ENCODE measurements at regions not wholly inside any gene's neighbourhood (a gene's known extent, or its start where the extent isn't known, plus 50 kb on each side); places are given as distances from the start of the nearest gene placed in this dataset.

- CTCF ChIA-PET, result no interaction called here
- no peaks in the 10 kb centered on the region for H3K4me1 Mint-ChIP-seq
- no peaks in the 10 kb centered on the region for H3K79me2 ChIP-seq (ENCODE audit: control insufficient read depth, insufficient read depth, low read length)
- no peak for ATAC-seq (ENCODE audit: low read depth)
- no peak overlapping the region for H3K9ac ChIP-seq (ENCODE audit: low read length)
- no peaks in the 10 kb centered on the region for H3K36me3 ChIP-seq (replicated peaks in 1 of 2; ENCODE audit: control extremely low read depth in 1 of 2, control insufficient read depth in 1 of 2, extremely low read depth in 1 of 2, insufficient read depth in 2 of 2, low read length in 1 of 2)
- H3K27me3 Mint-ChIP-seq, result no peaks in the 10 kb centered on the region
- POLR2A ChIA-PET, result no interaction called here
- H3K9me3 ChIP-seq (ENCODE audit: control extremely low read depth in 1 of 3, control insufficient read depth in 2 of 3, insufficient read depth in 1 of 3, low read length in 2 of 3), result peaks cover 0 to 18% (median 4%) of the 10 kb centered on the region in 3 donors
- H2AFZ ChIP-seq (ENCODE audit: insufficient read depth, low read depth, low read length, poor library complexity, severe bottlenecking), result no peak overlapping the region
- H3K4me3 Mint-ChIP-seq, result no peak overlapping the region
- DNase-seq, result no peak
- no peak overlapping the region for H3K4me3 ChIP-seq (ENCODE audit: control extremely low read depth in 1 of 5, extremely low read depth in 1 of 5, insufficient read depth in 1 of 5, low read depth in 2 of 5, low read length in 4 of 5)
- no peaks in the 10 kb centered on the region for H3K4me1 ChIP-seq (ENCODE audit: control insufficient read depth in 2 of 2, insufficient read depth in 2 of 2, low read length in 2 of 2)
- no peaks in the 10 kb centered on the region for H3K27me3 ChIP-seq (replicated peaks in 1 of 4; ENCODE audit: control extremely low read depth in 1 of 4, control insufficient read depth in 3 of 4, insufficient read depth in 4 of 4, low read length in 3 of 4)
- H3K27ac Mint-ChIP-seq, result no peak overlapping the region
- no peaks in the 10 kb centered on the region for H3K9me3 Mint-ChIP-seq (ENCODE audit: insufficient read depth)
- intact Hi-C loops (cut with micrococcal nuclease), result no loop called here
- no peak overlapping the region for H3K27ac ChIP-seq (ENCODE audit: low read length in 2 of 2)
- TF ChIP-seq CTCF (IDR thresholded peaks at IDR 0.05), result no peak
- no peak for TF ChIP-seq EZH2 (IDR thresholded peaks at IDR 0.05; ENCODE audit: borderline replicate concordance, insufficient read depth, low read depth, low read length, poor library complexity, severe bottlenecking)
- H3K4me2 ChIP-seq (replicated peaks; ENCODE audit: low read depth, low read length, poor library complexity, severe bottlenecking), result no peak overlapping the region
- H4K20me1 ChIP-seq (ENCODE audit: control insufficient read depth, insufficient read depth, low read length, poor library complexity, severe bottlenecking), result no peaks in the 10 kb centered on the region
- 89% methylated on average over 5 of the region's 7 CpGs for WGBS (ENCODE audit: insufficient coverage)
These were observed 1256.0 kb downstream of the AMY1C start for GRCh38 chr1:105005594-105006195.

GRCh38 chr1:105017587-105017986 lies 1267.9 kb downstream of the AMY1C start:
- Mint-ChIP-seq H3K4me1 (no peaks in the 10 kb centered on the region), H3K27ac (no peak overlapping the region), H3K9me3 (ENCODE audit: insufficient read depth) (no peaks in the 10 kb centered on the region), H3K4me3 (no peak overlapping the region), H3K27me3 (no peaks in the 10 kb centered on the region)
- no peaks in the 10 kb centered on the region for H3K36me3 ChIP-seq (replicated peaks in 1 of 2; ENCODE audit: control extremely low read depth in 1 of 2, control insufficient read depth in 1 of 2, extremely low read depth in 1 of 2, insufficient read depth in 2 of 2, low read length in 1 of 2)
- 90% methylated on average over 6 of the region's 7 CpGs for WGBS (ENCODE audit: insufficient coverage)
- H2AFZ ChIP-seq (ENCODE audit: insufficient read depth, low read depth, low read length, poor library complexity, severe bottlenecking), result no peak overlapping the region
- H3K4me2 ChIP-seq (replicated peaks; ENCODE audit: low read depth, low read length, poor library complexity, severe bottlenecking), result no peak overlapping the region
- ATAC-seq (ENCODE audit: low read depth), result no peak
- no peaks in the 10 kb centered on the region for H3K27me3 ChIP-seq (replicated peaks in 1 of 4; ENCODE audit: control extremely low read depth in 1 of 4, control insufficient read depth in 3 of 4, insufficient read depth in 4 of 4, low read length in 3 of 4)
- no peak for DNase-seq
- no peaks in the 10 kb centered on the region for H3K9me3 ChIP-seq (ENCODE audit: control extremely low read depth in 1 of 3, control insufficient read depth in 2 of 3, insufficient read depth in 1 of 3, low read length in 2 of 3)
- H3K9ac ChIP-seq (ENCODE audit: low read length), result no peak overlapping the region
- TF ChIP-seq CTCF (IDR thresholded peaks at IDR 0.05) (no peak), EZH2 (IDR thresholded peaks at IDR 0.05; ENCODE audit: borderline replicate concordance, insufficient read depth, low read depth, low read length, poor library complexity, severe bottlenecking) (no peak)
- intact Hi-C loops (cut with micrococcal nuclease), result no loop called here
- H3K79me2 ChIP-seq (ENCODE audit: control insufficient read depth, insufficient read depth, low read length), result no peaks in the 10 kb centered on the region
- H3K4me3 ChIP-seq (ENCODE audit: control extremely low read depth in 1 of 5, extremely low read depth in 1 of 5, insufficient read depth in 1 of 5, low read depth in 2 of 5, low read length in 4 of 5), result no peak overlapping the region
- CTCF ChIA-PET, result no interaction called here
- no peaks in the 10 kb centered on the region for H3K4me1 ChIP-seq (ENCODE audit: control insufficient read depth in 2 of 2, insufficient read depth in 2 of 2, low read length in 2 of 2)
- H4K20me1 ChIP-seq (ENCODE audit: control insufficient read depth, insufficient read depth, low read length, poor library complexity, severe bottlenecking), result no peaks in the 10 kb centered on the region
- no peak overlapping the region for H3K27ac ChIP-seq (ENCODE audit: low read length in 2 of 2)
- POLR2A ChIA-PET, result no interaction called here
